HS-5 (cell line): ENCODE measurements at regions not wholly inside any gene's neighbourhood (a gene's known extent, or its start where the extent isn't known, plus 50 kb on each side); places are given as distances from the start of the nearest gene placed in this dataset.

ENCODE experiments used
- DNase-seq: peaks from one replicate; pipeline ENCODE4 v3.0.0-alpha.2; 2012; ENCODE audit warnings: low read depth

GRCh38 chr13:26831336-26831908 lies 70.8 kb upstream of the GPR12 start:
- DNase-seq, result no peak

- DNase-seq, result no peak
Observed at GRCh38 chr13:26829716-26830115, 69.1 kb upstream of the GPR12 start.

GRCh38 chr13:26824581-26824980 lies 64.0 kb upstream of the GPR12 start:
- DNase-seq, result no peak

GRCh38 chr13:26822146-26822545 lies 61.6 kb upstream of the GPR12 start:
- DNase-seq, result no peak

GRCh38 chr13:26821672-26822071 lies 61.1 kb upstream of the GPR12 start:
- DNase-seq, result no peak

GRCh38 chr13:26820871-26821270 lies 60.3 kb upstream of the GPR12 start:
- DNase-seq, result no peak

- DNase-seq, result no peak
Observed at GRCh38 chr13:26819046-26819445, 58.5 kb upstream of the GPR12 start.

- DNase-seq, result no peak
Observed at GRCh38 chr13:26816881-26817280, 56.3 kb upstream of the GPR12 start.

- no peak for DNase-seq
Observed at GRCh38 chr13:26813980-26814348, 53.4 kb upstream of the GPR12 start.

GRCh38 chr13:26813321-26813979 lies 52.9 kb upstream of the GPR12 start:
- no peak for DNase-seq

- no peak for DNase-seq
Observed at GRCh38 chr13:26811581-26811980, 51.0 kb upstream of the GPR12 start.
